ENCODE measurements at regions not wholly inside any gene's neighbourhood (a gene's known extent, or its start where the extent isn't known, plus 50 kb on each side); places are given as distances from the start of the nearest gene placed in this dataset.
A peak's percentile ranks its signal among the peaks of the same experiment; 100 is the strongest.

DNA sequence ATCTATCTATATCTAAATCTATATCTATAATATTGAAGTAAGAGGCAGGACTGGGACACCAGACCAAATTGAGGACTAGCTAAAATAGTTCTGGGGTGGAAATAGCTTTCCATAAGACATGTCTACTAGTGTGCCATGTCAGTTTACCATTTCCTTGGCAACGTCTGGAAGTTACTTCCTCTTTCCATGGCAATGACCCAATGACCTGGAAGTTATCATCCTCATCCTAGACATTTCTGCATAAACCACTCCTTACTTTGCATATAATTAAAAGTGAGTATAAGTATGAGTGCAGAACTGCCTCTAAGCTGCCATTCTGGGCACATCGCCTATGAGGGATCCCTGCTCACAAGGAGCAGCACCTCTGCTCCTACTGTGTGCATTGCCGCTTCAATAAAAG is 734.0 kb upstream of the GCFC2 start:
- Histone ChIP-seq H3K4me3 (ENCODE audit: low read depth, low read length) (no peak overlapping the region), H3K27ac (no peak overlapping the region), H3K9me3 (ENCODE audit: severe bottlenecking) (peaks cover 10% of the 10 kb centered on the region), H3K27me3 (ENCODE audit: insufficient read depth, low read depth, severe bottlenecking) (no peaks in the 10 kb centered on the region), H3K36me3 (no peaks in the 10 kb centered on the region)
- no peak for DNase-seq
- TF ChIP-seq, protein P1, sequence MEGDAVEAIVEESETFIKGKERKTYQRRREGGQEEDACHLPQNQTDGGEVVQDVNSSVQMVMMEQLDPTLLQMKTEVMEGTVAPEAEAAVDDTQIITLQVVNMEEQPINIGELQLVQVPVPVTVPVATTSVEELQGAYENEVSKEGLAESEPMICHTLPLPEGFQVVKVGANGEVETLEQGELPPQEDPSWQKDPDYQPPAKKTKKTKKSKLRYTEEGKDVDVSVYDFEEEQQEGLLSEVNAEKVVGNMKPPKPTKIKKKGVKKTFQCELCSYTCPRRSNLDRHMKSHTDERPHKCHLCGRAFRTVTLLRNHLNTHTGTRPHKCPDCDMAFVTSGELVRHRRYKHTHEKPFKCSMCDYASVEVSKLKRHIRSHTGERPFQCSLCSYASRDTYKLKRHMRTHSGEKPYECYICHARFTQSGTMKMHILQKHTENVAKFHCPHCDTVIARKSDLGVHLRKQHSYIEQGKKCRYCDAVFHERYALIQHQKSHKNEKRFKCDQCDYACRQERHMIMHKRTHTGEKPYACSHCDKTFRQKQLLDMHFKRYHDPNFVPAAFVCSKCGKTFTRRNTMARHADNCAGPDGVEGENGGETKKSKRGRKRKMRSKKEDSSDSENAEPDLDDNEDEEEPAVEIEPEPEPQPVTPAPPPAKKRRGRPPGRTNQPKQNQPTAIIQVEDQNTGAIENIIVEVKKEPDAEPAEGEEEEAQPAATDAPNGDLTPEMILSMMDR (IDR thresholded peaks at IDR 0.05; ENCODE audit: low read depth, low read length): no peak

DNA sequence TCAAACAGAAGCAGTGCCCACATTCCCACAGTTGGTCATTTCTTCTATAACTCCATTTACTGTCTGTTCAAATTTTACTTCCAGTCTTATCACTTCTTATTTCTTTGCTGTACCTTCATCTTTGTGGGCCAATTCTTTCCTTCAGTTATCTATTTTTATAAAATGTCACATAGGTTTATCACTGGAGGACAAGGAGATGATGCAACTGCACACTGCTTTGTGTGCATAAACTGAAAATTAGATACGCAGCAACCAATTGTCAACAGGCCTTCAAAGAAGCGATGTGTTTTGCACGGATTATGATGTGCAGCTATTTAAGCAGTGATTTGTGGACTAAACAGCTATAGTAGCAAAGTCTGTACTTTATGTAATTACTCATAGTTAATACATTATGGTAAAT is 726.8 kb upstream of the GCFC2 start:
- Histone ChIP-seq H3K9me3 (ENCODE audit: severe bottlenecking) (no peaks in the 10 kb centered on the region), H3K27ac (no peak overlapping the region), H3K27me3 (ENCODE audit: insufficient read depth, low read depth, severe bottlenecking) (no peaks in the 10 kb centered on the region), H3K4me3 (ENCODE audit: low read depth, low read length) (no peak overlapping the region), H3K36me3 (no peaks in the 10 kb centered on the region)
- TF ChIP-seq, protein P1 (IDR thresholded peaks at IDR 0.05; ENCODE audit: low read depth, low read length): no peak
- no peak for DNase-seq

DNA sequence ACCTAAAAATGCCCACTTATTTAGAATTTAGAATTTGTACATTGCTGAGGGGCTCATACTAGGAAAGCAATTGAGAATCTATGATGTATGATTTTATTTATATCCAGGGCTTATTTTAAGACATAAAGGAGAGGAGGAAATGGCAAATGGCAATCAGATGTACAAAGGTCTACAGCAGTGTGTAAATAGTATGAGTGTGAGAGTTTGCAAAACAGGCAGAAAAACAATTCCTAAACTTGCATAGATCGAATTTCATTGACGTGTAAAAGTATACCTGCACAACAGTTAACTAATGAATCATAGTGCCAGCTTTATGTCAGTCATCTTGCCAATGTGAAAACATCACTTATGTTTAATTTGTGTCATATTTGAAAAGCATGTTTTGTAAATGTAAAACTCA is 718.7 kb upstream of the GCFC2 start:
- H3K27ac ChIP-seq: no peak overlapping the region
- no peaks in the 10 kb centered on the region for H3K27me3 ChIP-seq (ENCODE audit: insufficient read depth, low read depth, severe bottlenecking)
- no peaks in the 10 kb centered on the region for H3K36me3 ChIP-seq
- no peaks in the 10 kb centered on the region for H3K9me3 ChIP-seq (ENCODE audit: severe bottlenecking)
- DNase-seq: no peak
- TF ChIP-seq, protein P1 (IDR thresholded peaks at IDR 0.05; ENCODE audit: low read depth, low read length): no peak
- no peak overlapping the region for H3K4me3 ChIP-seq (ENCODE audit: low read depth, low read length)

DNA sequence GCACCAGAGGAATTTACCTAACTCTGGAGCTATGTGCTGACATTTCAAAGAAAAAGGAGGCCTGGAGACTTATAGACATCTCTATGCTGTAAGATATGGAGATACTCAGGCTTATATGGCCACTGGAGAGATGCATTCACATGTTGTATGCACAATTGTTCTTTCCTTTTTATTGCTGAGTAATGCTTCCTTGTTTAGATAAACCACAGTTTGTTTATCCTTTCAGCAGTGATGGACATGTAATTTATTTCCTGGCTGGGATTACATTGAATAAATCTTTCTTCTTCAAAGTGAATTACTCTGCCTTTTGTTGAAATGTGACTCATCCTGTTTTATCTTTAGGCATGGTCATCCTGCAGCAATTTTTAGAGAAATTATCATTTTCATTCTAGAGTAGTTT is 716.7 kb upstream of the GCFC2 start:
- H3K4me3 ChIP-seq (ENCODE audit: low read depth, low read length): no peak overlapping the region

DNA sequence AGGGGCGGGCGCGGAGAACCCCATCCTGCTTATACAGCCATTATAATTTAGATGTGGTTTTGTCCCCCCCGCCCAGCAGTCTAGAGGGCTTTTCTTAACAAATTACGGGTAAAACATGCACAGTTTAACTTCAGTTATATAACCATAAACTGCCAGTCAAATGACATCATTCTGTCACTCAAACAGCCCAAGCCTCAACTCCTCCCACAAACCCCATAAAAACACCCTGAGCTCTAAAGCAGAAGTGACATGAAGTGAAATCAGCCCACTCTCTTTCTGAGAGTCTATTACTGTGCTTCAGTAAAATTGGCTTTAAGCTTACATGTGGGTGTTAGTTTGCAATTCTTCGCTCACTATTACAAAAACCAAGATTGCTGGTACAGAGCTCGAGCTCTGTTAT is 705.1 kb upstream of the GCFC2 start:
- no peak overlapping the region for H3K4me3 ChIP-seq (ENCODE audit: low read depth, low read length)
- no peak overlapping the region for H3K27ac ChIP-seq
- H3K9me3 ChIP-seq (ENCODE audit: severe bottlenecking): no peaks in the 10 kb centered on the region
- DNase-seq: no peak
- H3K27me3 ChIP-seq (ENCODE audit: insufficient read depth, low read depth, severe bottlenecking): no peaks in the 10 kb centered on the region
- TF ChIP-seq, protein P1 (IDR thresholded peaks at IDR 0.05; ENCODE audit: low read depth, low read length): no peak
- H3K36me3 ChIP-seq: no peaks in the 10 kb centered on the region

More for the DNA sequence above, 716.7 kb upstream of the GCFC2 start:
- DNase-seq: no peak
- TF ChIP-seq, protein P1 (IDR thresholded peaks at IDR 0.05; ENCODE audit: low read depth, low read length): no peak
- Histone ChIP-seq H3K27ac (no peak overlapping the region), H3K9me3 (ENCODE audit: severe bottlenecking) (no peaks in the 10 kb centered on the region), H3K36me3 (no peaks in the 10 kb centered on the region), H3K27me3 (ENCODE audit: insufficient read depth, low read depth, severe bottlenecking) (no peaks in the 10 kb centered on the region)

DNA sequence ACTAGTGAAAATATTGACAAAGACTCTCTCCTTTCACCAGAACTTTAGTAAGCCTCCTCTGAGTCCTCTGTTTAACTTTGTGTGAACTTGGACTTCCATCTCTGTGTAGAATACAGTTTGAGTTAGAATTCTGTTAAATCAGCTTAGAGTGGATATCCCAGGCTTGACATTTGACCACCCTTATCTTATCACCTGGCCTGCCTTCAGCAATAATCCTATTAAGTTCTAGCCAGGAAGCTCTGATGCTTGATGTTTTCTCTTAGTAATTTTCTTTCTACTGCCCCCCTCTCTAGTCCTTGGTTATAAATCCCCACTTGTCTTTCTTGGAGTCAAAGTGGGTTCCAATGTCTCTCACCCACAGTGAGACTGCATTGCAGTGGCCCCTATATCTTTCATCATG is 702.7 kb upstream of the GCFC2 start:
- Histone ChIP-seq H3K9me3 (ENCODE audit: severe bottlenecking) (peaks cover 8% of the 10 kb centered on the region), H3K36me3 (no peaks in the 10 kb centered on the region), H3K27ac (no peak overlapping the region), H3K27me3 (ENCODE audit: insufficient read depth, low read depth, severe bottlenecking) (no peaks in the 10 kb centered on the region), H3K4me3 (ENCODE audit: low read depth, low read length) (no peak overlapping the region)
- TF ChIP-seq, protein P1 (IDR thresholded peaks at IDR 0.05; ENCODE audit: low read depth, low read length): no peak
- peak; percentile 47 for DNase-seq
